GM18505 (cell line): ENCODE measurements at regions not wholly inside any gene's neighbourhood (a gene's known extent, or its start where the extent isn't known, plus 50 kb on each side); places are given as distances from the start of the nearest gene placed in this dataset.

Source experiments
- ATAC-seq: cut with Tn5 transposase; IDR thresholded peaks from one replicate; pipeline ENCODE4 v1.9.1; 2021; ENCODE audit not compliant: unreplicated experiment
- POLR2A ChIP-seq: IDR thresholded peaks from 4 replicates; pipeline ENCODE4 v1.6.1; 2011; ENCODE audit warnings: borderline replicate concordance; ENCODE audit not compliant: insufficient read depth, insufficient read length; ENCODE audit errors: extremely low read depth

DNA sequence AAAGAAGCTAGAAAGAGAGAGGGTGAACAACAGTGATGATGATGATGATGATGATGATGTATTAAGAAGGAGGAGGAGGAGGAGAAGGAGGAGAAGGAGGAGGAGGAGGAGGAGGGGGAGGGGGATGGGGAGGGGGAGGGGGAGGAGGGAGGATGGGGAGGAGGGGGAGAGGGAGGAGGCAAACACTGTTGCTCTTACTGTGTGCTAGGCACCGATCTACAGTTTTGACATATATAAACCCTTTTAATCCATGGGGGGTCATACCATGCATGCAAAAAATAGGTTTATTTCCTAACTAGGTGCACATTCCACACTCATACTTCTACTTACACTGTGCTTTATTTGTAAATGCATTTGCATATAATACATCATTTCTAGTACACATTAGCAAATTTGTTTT is 482.8 kb upstream of the FAM241A start:
- TF ChIP-seq POLR2A = no peak
- ATAC-seq = no peak

DNA sequence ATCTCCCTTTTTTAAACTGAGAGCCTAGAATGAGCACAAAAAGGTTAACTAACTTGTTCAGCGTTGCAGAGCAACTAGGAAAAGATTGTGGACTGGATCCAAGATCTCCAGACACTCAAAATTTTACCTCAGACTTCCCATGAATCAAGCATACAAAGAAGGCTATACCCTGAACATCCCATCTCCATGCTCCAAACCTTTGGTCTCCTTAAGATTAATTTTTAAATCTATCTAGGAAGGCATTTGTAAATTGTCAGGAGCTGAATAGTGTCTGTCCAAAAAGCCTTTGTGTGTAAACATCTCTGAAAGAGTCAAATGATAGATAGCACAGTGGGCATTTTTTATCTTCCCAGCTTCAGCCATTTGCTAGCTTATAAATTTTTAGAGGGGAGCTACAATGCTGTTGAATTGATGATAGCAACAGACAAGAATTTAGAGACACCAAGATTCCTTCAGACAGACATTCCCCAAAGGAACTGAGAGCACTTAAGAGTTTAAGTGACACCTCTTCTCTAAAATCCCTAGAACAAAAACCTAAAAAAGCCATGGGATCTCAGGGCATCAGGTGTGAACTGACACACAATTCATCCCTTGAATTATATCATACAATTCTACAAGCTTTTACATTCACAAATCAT is 480.8 kb upstream of the FAM241A start:
- ATAC-seq = no peak
- no peak for TF ChIP-seq POLR2A

DNA sequence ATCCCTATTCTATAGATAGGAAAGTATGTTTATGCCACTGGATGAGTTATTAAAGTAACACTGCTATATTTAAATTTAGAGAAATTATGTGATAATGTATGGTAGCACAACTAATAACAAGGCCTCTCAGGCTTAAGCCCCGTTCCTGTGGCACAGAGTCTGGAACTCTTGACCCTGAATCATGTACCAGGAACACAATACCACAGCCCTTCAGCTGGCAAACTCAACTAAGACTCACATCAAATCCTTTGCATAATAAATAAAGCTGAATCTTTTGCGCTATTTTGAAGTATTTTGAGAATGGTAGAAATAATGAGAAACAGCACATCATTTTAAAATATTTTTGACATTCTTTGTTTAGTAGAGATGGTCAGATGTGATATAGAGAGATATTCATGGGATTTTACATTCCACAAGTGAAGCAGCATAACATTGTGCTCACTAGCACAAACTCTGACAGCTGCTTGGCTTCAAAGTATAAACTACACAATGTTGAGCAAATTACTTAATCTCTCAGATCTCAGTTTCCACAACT is 478.4 kb upstream of the FAM241A start:
- no peak for ATAC-seq
- no peak for TF ChIP-seq POLR2A

DNA sequence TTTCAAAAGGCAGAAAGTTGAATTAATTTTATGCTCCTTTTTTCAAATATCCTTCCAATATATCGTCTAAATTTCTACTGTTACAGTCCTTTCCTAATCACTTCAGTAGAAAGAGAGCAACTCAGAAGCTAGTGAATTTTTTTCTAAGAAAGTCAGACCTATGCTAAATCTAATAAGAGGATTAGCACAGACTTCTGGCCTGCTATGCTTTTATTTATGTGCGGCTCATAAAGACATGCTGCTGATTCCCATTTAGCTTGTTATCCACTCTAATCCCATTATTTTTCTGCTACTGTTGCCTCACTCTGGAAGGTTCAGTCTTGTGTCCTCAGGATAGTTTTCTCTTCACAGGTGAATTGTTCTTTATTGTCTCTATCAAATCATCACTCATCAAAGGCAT is 473.5 kb upstream of the FAM241A start:
- no peak for ATAC-seq
- TF ChIP-seq POLR2A = no peak

DNA sequence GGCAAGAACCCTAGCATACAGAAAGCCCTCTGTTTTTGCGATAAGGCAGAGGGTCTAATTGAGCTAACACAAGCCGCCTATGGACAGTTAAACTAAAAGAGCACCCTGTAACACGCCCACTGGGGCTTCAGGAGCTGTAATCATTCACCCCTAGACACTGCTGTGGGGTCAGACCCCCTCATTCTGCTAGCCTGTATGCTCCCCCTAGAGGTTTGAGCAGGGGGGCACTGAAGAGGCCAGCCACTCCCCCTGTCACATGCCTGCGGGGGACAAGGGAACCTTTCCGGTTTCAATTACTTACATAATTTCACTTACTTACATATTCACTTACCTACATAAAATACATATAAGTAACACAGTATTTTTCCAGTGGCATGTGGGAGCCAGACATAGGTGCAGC is 469.5 kb upstream of the FAM241A start:
- ATAC-seq = no peak
- no peak for TF ChIP-seq POLR2A

DNA sequence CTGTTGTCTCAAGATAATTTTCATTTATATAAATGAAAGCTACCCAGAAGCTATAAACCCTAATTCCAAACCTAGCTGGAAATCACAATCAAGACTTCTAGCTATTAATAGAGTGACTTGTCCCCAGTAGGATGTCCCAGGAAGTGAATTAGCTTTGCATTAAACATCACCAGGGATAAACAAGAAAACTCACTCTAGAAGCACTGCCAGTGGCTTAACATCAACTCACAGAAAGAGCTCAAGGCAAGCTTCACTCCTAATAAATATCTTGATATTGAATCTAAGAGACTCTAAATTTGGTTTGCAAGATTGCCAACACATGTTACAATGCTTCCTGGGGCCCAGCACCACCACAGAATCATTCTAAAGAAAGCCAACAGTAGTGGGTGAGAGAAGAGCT is 468.7 kb upstream of the FAM241A start:
- no peak for TF ChIP-seq POLR2A

DNA sequence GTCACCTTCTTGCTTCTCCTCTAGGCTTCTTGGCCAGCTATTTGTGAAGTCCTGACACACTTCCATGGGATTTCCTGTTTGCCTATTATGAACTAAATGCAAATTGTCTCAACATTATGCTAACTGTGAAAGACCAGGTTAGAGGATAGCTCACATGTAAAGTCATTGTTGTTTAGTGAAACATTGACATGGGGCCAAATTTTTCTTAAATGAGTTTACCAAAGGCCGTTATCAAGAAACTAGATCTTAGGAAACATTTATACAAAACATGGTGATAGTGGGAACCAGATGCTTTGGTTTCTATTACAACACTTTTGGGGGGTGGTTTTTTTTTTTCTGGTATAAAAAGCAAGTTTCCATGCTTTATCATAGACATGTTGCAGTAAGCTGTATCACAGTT is 466.8 kb upstream of the FAM241A start:
- no peak for TF ChIP-seq POLR2A
- no peak for ATAC-seq

More for the DNA sequence above, 468.7 kb upstream of the FAM241A start:
- no peak for ATAC-seq

DNA sequence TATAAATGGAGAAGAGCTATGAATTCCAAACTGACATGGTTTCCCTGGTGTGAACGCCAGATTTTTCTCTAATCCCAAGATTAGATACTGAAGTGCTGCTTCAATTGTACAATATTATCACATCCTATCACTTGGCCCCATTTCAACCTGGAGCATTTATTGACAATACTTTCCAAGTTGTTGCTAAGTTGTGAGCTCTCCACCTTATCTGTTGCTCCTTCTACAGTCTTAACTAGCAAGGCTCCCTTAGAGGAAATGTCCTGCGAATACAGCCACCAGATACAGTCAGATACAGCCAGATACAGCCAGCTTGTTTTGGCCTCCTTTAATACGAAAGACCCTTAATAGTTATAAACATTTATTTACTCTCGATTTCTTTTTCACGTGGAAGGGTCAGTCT is 466.3 kb upstream of the FAM241A start:
- TF ChIP-seq POLR2A = no peak
- no peak for ATAC-seq

DNA sequence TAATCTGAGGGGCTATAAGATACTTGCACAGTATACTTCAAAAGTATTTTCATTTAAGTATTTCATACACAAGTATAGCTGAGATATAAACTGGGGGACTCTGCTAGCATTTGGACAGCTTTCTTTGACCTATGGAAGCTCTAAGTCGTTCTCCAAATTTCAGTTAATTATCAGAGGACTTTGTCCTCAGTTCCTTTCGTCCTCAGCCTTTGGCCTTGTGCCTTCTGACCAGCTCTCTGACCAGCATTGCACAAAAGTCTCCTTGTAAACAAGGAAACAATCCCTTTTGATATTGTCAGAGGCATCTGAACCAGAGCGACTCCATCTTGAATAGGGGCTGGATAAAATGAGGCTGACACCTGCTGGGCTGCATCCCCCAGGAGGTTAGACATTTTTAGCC is 464.0 kb upstream of the FAM241A start:
- ATAC-seq = no peak
- TF ChIP-seq POLR2A = no peak

DNA sequence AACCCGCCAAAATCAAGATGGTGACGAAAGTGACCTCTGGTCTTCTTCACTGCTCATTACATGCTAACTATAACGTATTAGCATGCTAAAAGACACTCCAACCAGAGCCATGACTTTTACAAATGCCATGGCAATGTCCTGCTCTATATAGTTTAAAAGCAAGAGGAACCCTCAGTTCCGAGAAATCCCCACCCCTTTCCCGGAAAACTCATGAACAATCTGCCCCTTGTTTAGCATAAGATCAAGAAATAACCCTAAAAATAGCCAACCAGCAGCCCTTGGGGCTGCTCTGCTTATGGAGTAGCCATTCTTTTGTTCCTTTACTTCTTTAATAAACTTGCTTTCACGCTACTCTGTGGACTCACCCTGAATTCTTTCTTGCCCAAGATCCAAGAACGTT is 463.5 kb upstream of the FAM241A start:
- no peak for TF ChIP-seq POLR2A
- no peak for ATAC-seq

DNA sequence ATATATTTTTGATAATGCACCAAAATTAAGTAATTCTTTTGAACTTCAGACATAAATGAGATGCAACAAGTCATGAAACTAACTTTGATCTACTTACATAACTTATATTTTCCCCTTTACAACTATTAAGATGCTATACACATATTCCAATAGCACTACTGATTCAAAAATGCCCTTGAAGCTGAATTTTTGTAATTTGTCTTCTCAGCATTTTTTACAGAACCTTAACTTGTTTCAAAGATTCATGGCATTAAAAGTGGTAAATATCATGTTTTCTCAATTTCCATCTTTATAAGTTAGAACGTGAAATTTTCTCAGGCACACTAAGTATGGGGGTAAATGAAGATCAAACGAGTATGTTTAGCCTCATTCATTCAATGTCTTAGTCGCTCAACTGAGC is 460.0 kb upstream of the FAM241A start:
- no peak for ATAC-seq
- TF ChIP-seq POLR2A = no peak

DNA sequence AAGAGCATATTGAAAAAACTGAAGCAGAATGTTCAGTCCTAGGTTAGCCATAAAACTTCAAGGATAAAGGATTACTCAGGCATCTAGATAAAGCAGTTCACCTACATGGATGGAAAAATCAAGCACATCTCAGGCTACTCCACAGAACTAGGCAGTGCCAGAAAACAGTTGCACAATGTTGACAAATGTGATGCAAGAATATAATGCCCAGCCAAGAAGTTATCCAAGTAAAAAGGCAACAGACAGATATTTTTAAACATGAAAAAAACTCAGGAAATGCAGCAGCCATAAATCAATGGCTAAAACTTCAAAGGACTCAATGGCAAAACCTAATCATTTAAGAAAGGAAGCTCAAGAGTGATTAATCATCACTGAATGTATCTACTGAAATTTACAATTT is 456.0 kb upstream of the FAM241A start:
- TF ChIP-seq POLR2A = no peak
- ATAC-seq = no peak

DNA sequence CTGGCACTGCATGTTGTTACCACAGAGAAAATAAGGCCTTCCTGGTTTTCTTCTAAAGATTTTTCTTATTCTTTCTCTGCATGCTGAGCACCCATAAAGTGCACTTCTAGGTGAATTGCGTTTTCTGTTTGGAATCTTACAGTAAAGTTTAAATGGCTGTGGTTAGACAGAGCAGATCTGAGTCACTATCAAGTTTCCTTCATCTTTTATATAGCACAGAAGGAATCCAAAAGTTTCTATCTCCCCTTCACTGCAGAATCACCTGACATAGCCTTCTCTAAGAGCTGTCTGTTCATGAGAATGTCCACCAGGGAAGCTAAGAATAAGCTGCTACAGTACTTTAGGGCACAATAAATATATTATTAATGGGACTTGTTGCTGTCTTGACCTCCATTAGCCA is 455.5 kb upstream of the FAM241A start:
- no peak for TF ChIP-seq POLR2A

DNA sequence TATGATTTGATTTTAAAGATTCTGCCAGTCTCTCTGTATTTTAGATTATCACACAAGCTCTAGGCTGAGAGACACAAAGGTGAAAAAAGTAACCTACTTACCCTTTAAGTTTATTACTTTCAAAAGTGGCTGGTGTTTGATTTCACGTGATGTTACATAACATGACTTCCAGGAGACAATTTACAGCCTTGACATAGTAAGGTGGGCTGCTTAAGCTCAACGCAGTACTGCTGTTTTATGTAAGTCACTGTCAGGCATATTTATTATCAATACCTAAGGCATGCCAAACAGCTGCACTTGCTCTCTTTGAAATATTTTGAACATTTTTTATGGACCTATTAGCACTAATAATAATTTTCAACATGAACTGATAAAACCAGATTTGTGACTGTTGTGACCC is 451.5 kb upstream of the FAM241A start:
- no peak for TF ChIP-seq POLR2A
- no peak for ATAC-seq

More for the DNA sequence above, 455.5 kb upstream of the FAM241A start:
- no peak for ATAC-seq

DNA sequence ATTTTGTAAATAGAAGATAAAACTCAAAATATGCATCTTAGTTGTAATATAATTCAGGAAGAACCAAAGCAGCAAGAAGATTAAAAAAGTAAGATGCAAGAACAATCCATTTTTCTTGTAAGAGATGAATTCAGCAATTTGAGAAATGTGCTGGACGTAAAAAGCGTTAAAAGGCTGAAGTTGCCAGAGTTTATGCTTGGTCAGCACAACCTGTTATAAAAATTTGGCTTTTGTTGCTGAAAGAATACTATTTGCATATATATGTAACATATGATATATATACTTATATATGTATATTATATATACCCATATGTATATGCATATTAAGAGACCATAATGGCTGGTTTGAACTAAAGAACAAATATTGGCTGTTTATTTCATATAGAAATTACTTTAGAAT is 449.6 kb upstream of the FAM241A start:
- TF ChIP-seq POLR2A = no peak
- ATAC-seq = no peak
